GM12891 (cell line): ENCODE measurements at regions not wholly inside any gene's neighbourhood (a gene's known extent, or its start where the extent isn't known, plus 50 kb on each side); places are given as distances from the start of the nearest gene placed in this dataset.

Experiments used
- POLR2A ChIP-seq: IDR thresholded peaks from 2 replicates; pipeline ENCODE4 v1.6.1; 2011; ENCODE audit warnings: low read depth, low read length, control low read depth
- POLR2AphosphoS5 ChIP-seq: IDR thresholded peaks from 2 replicates; pipeline ENCODE4 v1.6.1; 2011; ENCODE audit warnings: low read depth, low read length, control low read depth
- POU2F2 ChIP-seq: IDR thresholded peaks from 2 replicates; pipeline ENCODE4 v1.6.1; 2011; ENCODE audit warnings: low read depth, mild to moderate bottlenecking, control low read depth, low read length, moderate library complexity
- TAF1 ChIP-seq: IDR thresholded peaks from 2 replicates; pipeline ENCODE4 v1.6.1; 2011; ENCODE audit warnings: low read depth, low read length, control low read depth

- TF ChIP-seq POLR2AphosphoS5 (no peak), POLR2A (no peak), TAF1 (no peak), POU2F2 (no peak)
Measured at GRCh38 chr4:11487868-11488544, 59.3 kb upstream of the HS3ST1 start.
